Activated CD8-positive, alpha-beta memory T cell treated with anti-CD3 and anti-CD28 coated beads, Interleukin-2, amount 10 ng/mL, durations not matched to agents 7 days and 5 days (primary cell): ENCODE measurements at regions not wholly inside any gene's neighbourhood (a gene's known extent, or its start where the extent isn't known, plus 50 kb on each side); places are given as distances from the start of the nearest gene placed in this dataset.

Experiments
- ATAC-seq: fragments of 150-1000 bp; cut with Tn5 transposase; one replicate; pipeline ENCODE4 v1.10.0; 2021; ENCODE audit warnings: moderate library complexity
- CTCF ChIA-PET: fragments of 350-600 bp; sonication (Branson Sonifier 250); formaldehyde crosslinking; loops from one replicate; lab custom pipeline; 2021; ENCODE audit warnings: antibody characterized with exemption; lab: Charles Lee
- DNase-seq: peaks from one replicate; pipeline ENCODE4 v3.0.0-alpha.2; 2020
- H3K27ac Mint-ChIP-seq: one replicate; pipeline ENCODE4 v1.8.0; 2021; ENCODE audit warnings: mild to moderate bottlenecking, mixed read lengths
- H3K27me3 Mint-ChIP-seq: one replicate; pipeline ENCODE4 v1.8.0; 2021; ENCODE audit warnings: mixed read lengths
- H3K36me3 Mint-ChIP-seq: one replicate; pipeline ENCODE4 v1.8.0; 2021; ENCODE audit warnings: mild to moderate bottlenecking, mixed read lengths
- H3K4me1 Mint-ChIP-seq: one replicate; pipeline ENCODE4 v1.8.0; 2021; ENCODE audit warnings: mixed read lengths
- H3K4me3 Mint-ChIP-seq: one replicate; pipeline ENCODE4 v1.8.0; 2021; ENCODE audit warnings: mild to moderate bottlenecking, moderate library complexity, mixed read lengths
- H3K9me3 Mint-ChIP-seq: one replicate; pipeline ENCODE4 v1.8.0; 2022; ENCODE audit warnings: low read depth, mixed read lengths

DNA sequence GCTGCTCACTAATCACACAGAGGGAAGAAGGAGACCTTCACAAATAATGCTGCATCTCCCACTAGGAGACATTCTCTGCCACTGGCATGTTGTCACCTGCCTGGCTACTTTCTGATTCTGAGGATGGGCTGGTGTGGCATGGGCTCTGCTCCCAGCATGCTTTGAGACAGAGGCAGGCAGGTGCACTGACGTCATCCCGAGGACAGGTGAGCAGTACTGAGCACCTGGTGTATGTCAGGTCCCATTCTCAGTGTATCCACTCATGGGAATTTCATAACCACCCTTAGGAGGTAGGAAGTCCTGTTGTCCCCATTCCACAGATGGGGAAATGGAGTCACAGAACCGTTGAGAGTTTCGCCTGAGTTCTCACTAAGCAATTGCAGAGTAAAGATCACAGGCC is 597.9 kb downstream of the VRK1 start:
- H3K27ac Mint-ChIP-seq: no peak overlapping the region
- DNase-seq (no peak), ATAC-seq (no peak)
- peaks cover 1% of the 10 kb centered on the region for H3K4me1 Mint-ChIP-seq
- H3K36me3 Mint-ChIP-seq: peaks cover 1% of the 10 kb centered on the region
- CTCF ChIA-PET: no interaction called here
- H3K4me3 Mint-ChIP-seq: no peak overlapping the region
- H3K27me3 Mint-ChIP-seq: peaks cover 6% of the 10 kb centered on the region
- no peaks in the 10 kb centered on the region for H3K9me3 Mint-ChIP-seq

DNA sequence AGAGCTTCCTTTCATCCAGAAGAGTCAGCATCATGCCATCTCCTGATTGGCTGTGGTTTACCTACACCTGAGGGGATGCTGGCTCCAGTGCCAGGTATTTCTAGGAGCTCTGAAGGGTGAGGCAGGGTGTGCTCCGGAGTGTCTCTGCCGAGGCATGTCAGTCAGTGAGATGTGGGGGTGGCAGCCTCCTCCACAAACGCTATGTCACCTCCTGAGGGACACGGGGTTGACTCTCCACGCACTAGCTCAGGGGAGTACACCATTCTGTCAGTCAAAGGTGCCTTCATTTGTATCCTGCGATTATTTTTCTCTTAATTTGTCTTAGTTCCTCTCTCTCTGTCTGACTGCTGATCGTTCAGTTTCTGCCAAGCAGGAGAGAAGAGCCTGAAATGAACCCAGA is 604.5 kb downstream of the VRK1 start:
- DNase-seq (no peak), ATAC-seq (no peak)
- Mint-ChIP-seq H3K36me3 (peaks cover 1% of the 10 kb centered on the region), H3K27ac (no peak overlapping the region), H3K9me3 (no peaks in the 10 kb centered on the region), H3K4me1 (peaks cover 1% of the 10 kb centered on the region), H3K27me3 (peaks cover 3% of the 10 kb centered on the region), H3K4me3 (no peak overlapping the region)
- CTCF ChIA-PET: no interaction called here

DNA sequence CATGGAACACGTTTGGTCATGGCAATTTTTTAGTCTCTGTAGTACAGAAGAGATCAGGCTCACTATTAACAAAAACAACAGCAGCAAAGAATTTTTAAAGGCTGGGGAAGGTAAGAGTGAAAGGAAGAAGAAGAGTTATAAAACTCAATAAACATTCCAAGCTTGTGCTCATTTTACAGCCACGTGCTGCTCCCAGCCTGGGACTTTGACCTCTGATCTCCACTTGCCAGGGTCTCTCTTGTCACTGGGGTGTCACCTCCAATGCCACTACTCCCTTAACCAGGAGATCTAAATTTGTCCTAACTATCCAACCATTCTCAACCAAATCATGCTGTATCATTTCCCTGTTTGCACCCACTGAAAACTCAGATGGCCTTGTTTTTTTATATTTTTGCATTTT is 605.1 kb downstream of the VRK1 start:
- DNase-seq (no peak), ATAC-seq (no peak)
- H3K4me1 Mint-ChIP-seq: peaks cover 4% of the 10 kb centered on the region
- peaks cover 1% of the 10 kb centered on the region for H3K36me3 Mint-ChIP-seq
- no peaks in the 10 kb centered on the region for H3K9me3 Mint-ChIP-seq
- peaks cover 3% of the 10 kb centered on the region for H3K27me3 Mint-ChIP-seq
- CTCF ChIA-PET: no interaction called here
- H3K27ac Mint-ChIP-seq: no peak overlapping the region
- no peak overlapping the region for H3K4me3 Mint-ChIP-seq

DNA sequence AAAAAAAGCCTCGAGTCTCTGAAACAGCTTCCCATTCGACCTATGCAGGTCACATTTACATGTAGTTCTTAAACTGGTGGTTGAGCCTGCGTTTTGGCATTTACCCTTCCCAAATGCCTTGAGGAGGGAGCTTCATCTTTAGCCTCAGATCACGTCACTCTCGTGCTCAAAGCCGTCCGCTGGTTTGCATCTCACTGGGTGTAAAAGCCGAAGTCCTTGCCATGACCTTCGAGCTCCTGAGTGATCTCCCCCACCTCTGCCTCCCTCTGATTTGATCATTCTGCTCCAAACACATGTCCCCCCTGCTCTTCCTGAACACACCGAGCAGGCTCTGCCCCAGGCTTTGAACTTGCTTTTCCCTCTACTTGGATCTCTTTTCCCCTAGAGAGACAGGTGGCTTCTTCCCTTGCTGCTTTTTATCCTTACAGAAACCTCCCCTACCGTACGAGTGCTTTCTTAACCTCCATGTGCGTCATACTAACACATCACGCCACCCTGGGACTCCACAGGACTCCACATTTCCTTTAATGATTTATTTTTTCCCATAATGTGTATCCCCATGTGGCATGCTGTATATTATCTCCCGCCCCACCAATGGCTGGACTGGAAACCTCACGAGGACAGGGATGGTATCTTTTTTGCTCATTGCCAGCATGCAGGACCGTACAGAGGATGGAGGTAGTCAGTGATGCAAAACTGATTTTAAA is 610.7 kb downstream of the VRK1 start:
- ATAC-seq: no peak
- Mint-ChIP-seq H3K9me3 (no peaks in the 10 kb centered on the region), H3K4me1 (peaks cover 29% of the 10 kb centered on the region), H3K36me3 (no peaks in the 10 kb centered on the region), H3K27ac (peak overlapping the region; percentile 88), H3K4me3 (no peak overlapping the region), H3K27me3 (peaks cover 2% of the 10 kb centered on the region)
- DNase-seq: no peak
- CTCF ChIA-PET: interaction anchor here (0.7 kb wide), 1 partner anchor 232 kb away, joined by 3 read pairs; no protein-coding TSS in a partner anchor

DNA sequence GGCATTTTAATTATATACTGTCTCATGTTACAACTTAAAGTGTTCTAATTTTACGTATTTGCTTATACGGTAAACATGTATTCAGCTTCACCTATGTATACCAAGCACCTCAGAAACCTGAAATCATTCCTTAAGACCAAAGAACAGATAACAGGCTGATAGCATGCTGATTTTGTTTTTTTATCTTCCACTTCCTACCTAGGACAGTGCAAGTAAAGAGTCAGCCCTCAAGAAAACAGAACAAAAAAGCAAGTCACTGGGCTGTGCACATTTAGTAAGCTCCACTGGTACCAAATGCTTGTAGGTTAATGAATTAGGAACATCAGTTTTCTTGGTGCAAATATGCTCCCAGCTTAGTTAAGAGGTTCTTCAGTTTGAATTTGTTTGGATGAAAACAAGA is 611.3 kb downstream of the VRK1 start:
- Mint-ChIP-seq H3K4me1 (peaks cover 29% of the 10 kb centered on the region), H3K36me3 (no peaks in the 10 kb centered on the region), H3K4me3 (peak overlapping the region; percentile 63), H3K27ac (peak overlapping the region; percentile 88), H3K9me3 (no peaks in the 10 kb centered on the region), H3K27me3 (peaks cover 2% of the 10 kb centered on the region)
- DNase-seq (no peak), ATAC-seq (peak; percentile 31)
- CTCF ChIA-PET: interaction anchor here (0.7 to 0.9 kb wide), 2 partner anchors 9 to 233 kb away, joined by 3 read pairs; no protein-coding TSS in a partner anchor

DNA sequence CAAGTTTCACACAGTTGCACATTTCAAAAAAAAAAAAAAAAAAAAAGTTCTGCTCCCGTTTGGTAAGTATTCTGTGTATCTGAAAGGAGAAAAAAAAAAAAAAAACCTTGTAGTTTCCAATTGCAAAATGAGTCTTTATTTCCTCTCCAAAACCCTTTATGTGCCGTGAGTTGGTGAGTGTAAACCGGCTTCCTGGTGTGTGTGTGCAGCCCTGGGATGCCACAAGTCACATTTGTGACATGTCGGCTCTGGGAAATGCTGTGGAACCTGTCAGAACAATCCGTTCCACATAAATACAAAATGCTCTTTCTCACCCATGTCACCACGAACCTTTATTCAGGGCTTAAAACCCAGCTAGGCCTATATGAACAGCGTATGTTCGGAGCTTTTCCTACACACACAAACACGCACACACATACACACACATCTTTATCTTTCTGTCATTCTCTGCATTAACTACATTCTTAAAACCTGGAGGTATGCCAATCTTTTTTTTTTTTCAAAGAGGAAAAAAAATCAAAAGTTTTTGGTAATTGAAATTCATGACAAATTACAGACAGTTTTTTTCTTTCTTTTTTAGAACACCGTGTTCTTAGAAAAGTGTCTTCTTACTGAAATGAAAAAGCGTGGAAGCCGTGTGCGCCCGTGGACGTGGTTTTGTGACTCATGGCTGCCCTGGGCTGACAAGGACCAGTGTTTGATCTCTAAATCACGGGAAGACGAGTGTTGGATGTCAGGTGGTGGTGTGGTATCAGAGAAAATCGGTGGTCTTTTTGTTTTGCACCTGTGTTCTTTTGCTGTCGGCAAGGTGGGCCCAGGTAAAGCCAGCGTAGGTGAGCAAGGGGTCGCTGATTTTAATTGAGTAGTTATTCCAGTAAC is 612.0 kb downstream of the VRK1 start:
- no peaks in the 10 kb centered on the region for H3K9me3 Mint-ChIP-seq
- CTCF ChIA-PET: interaction anchor here (0.7 to 0.9 kb wide), 3 partner anchors 8 to 233 kb away, joined by 3 to 4 read pairs (median 3); no protein-coding TSS in a partner anchor
- DNase-seq: peak; percentile 74
- peaks cover 5% of the 10 kb centered on the region for H3K27me3 Mint-ChIP-seq
- H3K4me3 Mint-ChIP-seq: peak overlapping the region; percentile 63
- no peaks in the 10 kb centered on the region for H3K36me3 Mint-ChIP-seq
- peak overlapping the region; percentile 88 for H3K27ac Mint-ChIP-seq
- ATAC-seq: peak; percentile 83
- peaks cover 29% of the 10 kb centered on the region for H3K4me1 Mint-ChIP-seq

DNA sequence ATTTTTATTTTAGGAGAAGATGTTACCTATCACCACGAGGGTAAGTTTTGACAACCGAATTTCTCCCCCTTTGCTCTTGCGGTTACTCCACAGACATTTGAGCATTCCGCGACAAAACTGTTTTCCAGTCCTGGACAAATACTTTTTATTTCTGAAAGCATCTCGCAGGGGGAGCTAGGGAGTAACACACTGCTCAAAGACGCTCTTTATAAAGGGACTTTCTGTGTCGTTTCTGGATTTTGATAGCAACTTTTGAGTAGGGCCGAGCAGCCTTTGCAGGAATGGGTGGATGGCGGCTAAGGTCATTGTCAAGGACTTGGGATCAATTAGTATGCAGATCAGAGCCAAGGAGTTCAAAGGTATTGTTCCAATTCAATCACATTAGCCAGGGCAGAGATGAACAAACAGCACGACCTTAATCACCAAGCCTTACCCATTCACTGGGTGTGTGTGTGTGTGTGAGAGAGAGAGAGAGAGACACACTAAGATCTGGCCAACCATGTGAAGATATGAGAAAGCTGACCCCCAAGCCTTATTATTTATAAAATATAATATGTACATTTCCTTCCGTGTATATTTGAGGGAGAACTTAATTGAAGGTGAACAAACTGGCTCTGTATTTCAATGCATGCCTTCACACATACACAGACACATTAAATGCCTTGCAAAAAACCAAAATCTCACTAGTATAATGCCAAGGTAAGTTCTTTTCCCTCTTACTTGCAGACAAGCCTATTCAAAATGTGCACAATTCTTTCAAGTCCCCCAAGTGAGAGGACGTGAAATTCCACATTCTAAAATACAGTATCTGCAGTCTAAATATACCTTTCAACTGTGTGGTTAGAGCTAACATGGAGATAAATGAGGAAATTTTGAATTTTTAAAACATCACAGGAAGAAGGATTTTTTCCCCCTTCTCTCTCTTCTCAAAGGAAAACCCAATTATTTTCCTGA is 613.8 kb downstream of the VRK1 start:
- ATAC-seq (no peak), DNase-seq (no peak)
- Mint-ChIP-seq H3K9me3 (no peaks in the 10 kb centered on the region), H3K4me1 (peaks cover 29% of the 10 kb centered on the region), H3K4me3 (no peak overlapping the region), H3K27ac (no peak overlapping the region), H3K27me3 (peaks cover 5% of the 10 kb centered on the region), H3K36me3 (no peaks in the 10 kb centered on the region)
- CTCF ChIA-PET: no interaction called here

DNA sequence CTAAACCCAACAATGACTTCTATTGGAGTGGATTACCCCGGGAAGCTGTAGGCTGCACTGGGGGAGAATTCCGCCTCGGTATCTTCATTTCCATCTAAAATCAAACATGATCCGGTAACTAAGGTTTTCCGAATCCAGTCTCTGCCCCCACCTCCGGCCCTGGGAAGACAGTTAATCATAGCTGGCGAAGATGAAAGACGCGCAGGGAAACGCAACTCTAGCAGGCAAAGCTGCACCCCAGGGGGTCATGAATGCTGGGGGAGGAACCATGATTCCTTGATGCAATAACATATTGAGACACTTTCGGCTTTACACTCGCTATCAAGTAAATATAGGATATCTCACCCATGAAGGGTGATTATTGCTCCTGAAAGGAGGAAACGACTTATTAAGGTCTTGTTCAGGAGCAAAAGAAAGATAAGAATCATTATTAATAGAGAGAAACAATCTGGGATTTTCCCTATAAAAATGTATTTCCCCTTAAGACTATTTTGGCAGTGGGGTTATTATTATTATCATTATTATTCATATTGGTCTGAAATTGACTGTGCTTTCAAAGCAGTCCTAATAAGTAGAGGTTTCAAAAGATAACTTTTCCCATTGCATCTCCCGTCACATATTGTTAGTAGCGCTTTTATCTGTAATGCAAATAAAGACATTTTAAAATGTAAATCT is 614.9 kb downstream of the VRK1 start:
- DNase-seq: no peak
- H3K36me3 Mint-ChIP-seq: no peaks in the 10 kb centered on the region
- peaks cover 35% of the 10 kb centered on the region for H3K4me1 Mint-ChIP-seq
- H3K27ac Mint-ChIP-seq: no peak overlapping the region
- no peaks in the 10 kb centered on the region for H3K9me3 Mint-ChIP-seq
- H3K27me3 Mint-ChIP-seq: peaks cover 5% of the 10 kb centered on the region
- no peak overlapping the region for H3K4me3 Mint-ChIP-seq
- CTCF ChIA-PET: no interaction called here
- ATAC-seq: no peak

DNA sequence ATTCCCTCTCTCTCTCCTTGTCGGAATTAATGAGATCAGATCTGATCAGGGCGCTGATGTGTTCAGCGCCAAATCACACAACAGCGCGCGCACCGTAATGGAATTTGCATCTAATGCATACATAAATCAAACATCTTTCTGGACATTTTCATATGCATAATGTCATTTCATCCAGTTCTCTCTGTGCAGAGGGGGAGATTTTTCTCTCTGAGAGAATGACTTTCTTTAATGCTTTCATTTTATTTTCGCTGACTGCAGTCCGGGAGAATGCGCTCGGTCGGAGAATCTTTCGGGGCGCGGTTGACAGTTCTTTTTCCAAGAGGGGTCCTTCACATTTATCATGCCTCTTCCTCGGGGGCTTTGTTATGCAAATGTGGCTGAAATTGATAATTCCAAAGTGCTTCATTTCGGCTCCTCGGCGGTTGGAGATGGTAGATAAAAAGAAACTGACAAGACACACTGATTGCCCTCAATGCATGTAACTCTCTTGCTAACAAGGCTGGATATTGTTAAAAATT is 615.9 kb downstream of the VRK1 start:
- ATAC-seq (no peak), DNase-seq (no peak)
- H3K4me3 Mint-ChIP-seq: no peak overlapping the region
- peaks cover 30% of the 10 kb centered on the region for H3K4me1 Mint-ChIP-seq
- H3K27ac Mint-ChIP-seq: no peak overlapping the region
- no peaks in the 10 kb centered on the region for H3K36me3 Mint-ChIP-seq
- peaks cover 5% of the 10 kb centered on the region for H3K27me3 Mint-ChIP-seq
- CTCF ChIA-PET: no interaction called here
- no peaks in the 10 kb centered on the region for H3K9me3 Mint-ChIP-seq

DNA sequence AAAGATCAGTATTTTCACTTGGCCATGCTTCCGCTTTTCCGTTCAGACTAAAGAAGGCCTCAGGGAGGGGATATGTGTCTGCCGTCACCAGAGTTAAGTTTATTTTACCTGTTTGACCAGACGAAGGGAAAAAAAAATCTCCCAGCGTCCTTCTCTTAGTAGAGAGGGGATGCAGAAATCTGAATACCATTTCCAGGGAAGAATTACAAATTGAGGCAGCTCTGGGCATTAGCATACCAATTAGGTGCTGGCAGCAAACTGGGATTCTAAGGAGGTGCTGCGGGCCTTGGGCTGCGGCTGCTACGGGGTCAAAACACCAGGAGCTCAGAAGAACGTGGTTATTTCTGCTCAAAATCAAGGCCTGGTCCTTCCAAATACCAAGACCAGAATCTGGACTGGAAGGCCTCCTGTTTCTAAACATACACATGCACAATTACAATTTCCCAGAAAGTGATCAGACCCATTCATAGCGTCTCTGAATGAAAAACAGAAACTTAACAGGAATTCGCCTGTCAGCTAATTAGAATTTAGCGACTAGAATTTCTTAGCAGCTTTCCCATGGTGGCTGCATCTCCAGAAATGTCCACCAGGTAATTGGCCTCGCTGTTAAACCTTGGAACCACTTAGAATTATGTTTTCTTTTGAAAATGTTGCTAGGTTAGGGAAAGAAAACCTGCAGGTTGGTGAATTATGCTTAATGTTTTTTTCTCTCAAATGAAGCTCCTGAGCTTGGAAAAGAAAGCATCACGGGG is 617.0 kb downstream of the VRK1 start:
- DNase-seq (no peak), ATAC-seq (no peak)
- H3K27ac Mint-ChIP-seq: no peak overlapping the region
- H3K9me3 Mint-ChIP-seq: no peaks in the 10 kb centered on the region
- CTCF ChIA-PET: interaction anchor here (1.0 to 1.2 kb wide), 3 partner anchors 44 to 301 kb away, joined by 3 read pairs; no protein-coding TSS in a partner anchor
- peaks cover 5% of the 10 kb centered on the region for H3K27me3 Mint-ChIP-seq
- no peak overlapping the region for H3K4me3 Mint-ChIP-seq
- peaks cover 19% of the 10 kb centered on the region for H3K4me1 Mint-ChIP-seq
- H3K36me3 Mint-ChIP-seq: no peaks in the 10 kb centered on the region

DNA sequence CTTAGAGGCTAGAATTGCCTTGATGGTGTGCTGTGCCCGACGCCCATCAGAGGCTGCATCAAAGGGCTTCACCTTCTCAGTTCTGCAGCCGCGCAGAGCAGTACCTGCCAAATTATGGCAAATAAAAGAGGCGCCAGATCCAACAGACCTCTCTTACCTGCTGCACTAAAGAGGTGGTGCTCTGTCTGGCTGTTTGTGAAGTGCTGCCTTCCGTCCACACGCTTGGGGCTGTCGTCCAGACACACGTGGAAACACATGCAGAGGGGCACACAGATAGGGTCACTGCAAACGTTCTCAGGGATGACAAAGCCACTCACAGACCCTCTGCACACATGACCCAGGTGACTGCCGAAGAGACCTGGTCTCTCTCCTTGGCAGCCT is 617.5 kb downstream of the VRK1 start:
- CTCF ChIA-PET: interaction anchor here (1.0 to 1.2 kb wide), 2 partner anchors 43 to 301 kb away, joined by 3 read pairs; no protein-coding TSS in a partner anchor
- ATAC-seq (no peak), DNase-seq (no peak)
- Mint-ChIP-seq H3K4me1 (peaks cover 13% of the 10 kb centered on the region), H3K4me3 (no peak overlapping the region), H3K27me3 (peaks cover 3% of the 10 kb centered on the region), H3K36me3 (no peaks in the 10 kb centered on the region), H3K9me3 (no peaks in the 10 kb centered on the region), H3K27ac (no peak overlapping the region)

DNA sequence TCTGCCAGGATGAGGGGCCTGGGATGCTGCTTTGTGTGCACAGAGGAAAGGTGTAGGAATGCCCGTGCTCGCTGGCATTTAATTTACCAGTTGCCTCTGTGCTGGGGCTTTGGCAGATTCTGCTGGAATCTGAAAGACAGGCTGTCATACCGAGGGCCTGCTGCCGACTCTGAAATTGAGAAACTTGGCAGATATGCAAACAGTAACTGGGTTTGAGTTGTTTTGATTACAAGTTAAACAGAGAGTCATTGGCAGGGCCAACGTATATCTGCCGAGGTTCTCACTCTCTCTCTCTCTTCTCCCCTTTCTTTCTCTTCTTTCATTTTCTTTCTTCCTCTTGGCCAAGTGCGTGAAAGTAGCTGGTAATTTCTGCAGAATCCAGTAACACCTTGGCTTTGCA is 618.7 kb downstream of the VRK1 start:
- peaks cover 10% of the 10 kb centered on the region for H3K4me1 Mint-ChIP-seq
- no peak overlapping the region for H3K27ac Mint-ChIP-seq
- no peaks in the 10 kb centered on the region for H3K9me3 Mint-ChIP-seq
- H3K4me3 Mint-ChIP-seq: no peak overlapping the region
- H3K27me3 Mint-ChIP-seq: peaks cover 3% of the 10 kb centered on the region
- no peak for ATAC-seq
- DNase-seq: no peak
- no peaks in the 10 kb centered on the region for H3K36me3 Mint-ChIP-seq
- CTCF ChIA-PET: no interaction called here
